HL-60 (cell line): ENCODE measurements at regions not wholly inside any gene's neighbourhood (a gene's known extent, or its start where the extent isn't known, plus 50 kb on each side); places are given as distances from the start of the nearest gene placed in this dataset.

Experiments
- DNase-seq, 2 experiments: peaks; one replicate each; pipeline ENCODE4 v3.0.0-alpha.2; 2010 to 2020; ENCODE audit warnings: low read depth in 1 of 2, low spot score in 1 of 2
- H3K27ac ChIP-seq: fragments of 250-450 bp; sonication (Bioruptor Pico); replicated peaks from 2 replicates; pipeline ENCODE4 v1.5.1; 2020; ENCODE audit warnings: mild to moderate bottlenecking, moderate library complexity
- H3K27me3 ChIP-seq: fragments of 250-450 bp; sonication (Bioruptor Pico); 2 replicates; pipeline ENCODE4 v1.5.1; 2021; ENCODE audit warnings: mild to moderate bottlenecking, moderate library complexity; ENCODE audit not compliant: insufficient read depth, poor library complexity, severe bottlenecking
- H3K4me3 ChIP-seq: replicated peaks from 2 replicates; pipeline ENCODE4 v1.5.1; 2011; ENCODE audit warnings: mild to moderate bottlenecking, control low read depth, low read length; ENCODE audit not compliant: insufficient read depth
- CTCF ChIP-seq: IDR thresholded peaks from one replicate; pipeline ENCODE4 v1.5.1; 2011; ENCODE audit warnings: low read length, control low read depth, inconsistent platforms; ENCODE audit not compliant: insufficient read depth
- GABPA ChIP-seq: IDR thresholded peaks from 2 replicates; pipeline ENCODE4 v1.6.1; 2012; ENCODE audit warnings: low read depth
- POLR2AphosphoS5 ChIP-seq: IDR thresholded peaks from 2 replicates; pipeline ENCODE4 v1.6.1; 2012; ENCODE audit warnings: low read depth
- REST ChIP-seq: IDR thresholded peaks from 2 replicates; pipeline ENCODE4 v1.6.1; 2012; ENCODE audit warnings: low read depth; ENCODE audit not compliant: insufficient replicate concordance
- SPI1 ChIP-seq: IDR thresholded peaks from 2 replicates; pipeline ENCODE4 v1.6.1; 2012; ENCODE audit warnings: low read depth, mild to moderate bottlenecking, borderline replicate concordance

- no peak overlapping the region for H3K4me3 ChIP-seq
- no peaks in the 10 kb centered on the region for H3K27me3 ChIP-seq
- DNase-seq = no peak
Measured at GRCh38 chr3:194976049-194976451, 290.4 kb downstream of the FAM43A start.

GRCh38 chr3:194976874-194977273, 291.2 kb downstream of the FAM43A start:
- H3K27me3 ChIP-seq = no peaks in the 10 kb centered on the region
- no peak for DNase-seq
- no peak overlapping the region for H3K27ac ChIP-seq
- TF ChIP-seq CTCF = no peak
- no peak for TF ChIP-seq GABPA
- no peak for TF ChIP-seq SPI1
- TF ChIP-seq POLR2AphosphoS5 = no peak
- no peak overlapping the region for H3K4me3 ChIP-seq

More at GRCh38 chr3:194976049-194976451, 290.4 kb downstream of the FAM43A start:
- TF ChIP-seq REST (no peak), POLR2AphosphoS5 (no peak), CTCF (no peak), GABPA (no peak), SPI1 (no peak)
- no peak overlapping the region for H3K27ac ChIP-seq

GRCh38 chr3:194977356-194977755, 291.7 kb downstream of the FAM43A start:
- TF ChIP-seq CTCF (no peak), POLR2AphosphoS5 (no peak), SPI1 (no peak), REST (no peak), GABPA (no peak)
- Histone ChIP-seq H3K27me3 (no peaks in the 10 kb centered on the region), H3K27ac (no peak overlapping the region), H3K4me3 (no peak overlapping the region)
- no peak for DNase-seq

- H3K27ac ChIP-seq = no peak overlapping the region
- H3K4me3 ChIP-seq = no peak overlapping the region
- H3K27me3 ChIP-seq = no peaks in the 10 kb centered on the region
- no peak for DNase-seq
- no peak for TF ChIP-seq GABPA
- no peak for TF ChIP-seq SPI1
- no peak for TF ChIP-seq REST
- no peak for TF ChIP-seq POLR2AphosphoS5
- TF ChIP-seq CTCF = no peak
Measured at GRCh38 chr3:194979173-194979572, 291.8 kb downstream of the XXYLT1 start.
